ENCODE measurements at regions not wholly inside any gene's neighbourhood (a gene's known extent, or its start where the extent isn't known, plus 50 kb on each side); places are given as distances from the start of the nearest gene placed in this dataset.

DNA sequence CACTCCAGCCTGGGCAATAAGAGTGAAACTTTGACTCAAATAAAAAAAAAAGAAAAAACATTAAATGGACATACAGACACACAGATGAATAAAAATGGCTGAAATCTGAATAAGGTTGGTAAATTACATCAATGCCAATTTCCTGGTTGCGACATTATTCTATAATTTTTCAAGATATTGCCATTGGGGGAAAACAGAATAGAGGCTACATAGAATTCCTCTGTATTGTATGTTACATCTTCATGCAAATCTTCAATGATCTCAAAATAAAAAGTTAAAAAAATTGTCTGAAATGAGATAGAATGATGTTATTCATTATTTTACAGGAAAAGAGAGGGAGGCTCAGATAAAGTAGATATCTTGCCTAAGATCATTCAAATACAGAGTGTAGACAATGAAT is 234.0 kb downstream of the SDHAF3 start:
- Histone ChIP-seq H3K4me1 (no peaks in the 10 kb centered on the region), H3K27me3 (replicated peaks; ENCODE audit: control insufficient read depth, insufficient read depth, low read length) (no peaks in the 10 kb centered on the region), H3K36me3 (ENCODE audit: control insufficient read depth, insufficient read depth, low read length) (no peaks in the 10 kb centered on the region), H3K9me3 (no peaks in the 10 kb centered on the region; the same call in none of the 2 replicates), H3K4me3 (ENCODE audit: low read depth, low read length) (no peak overlapping the region)
- H3K9me3 Mint-ChIP-seq (ENCODE audit: unreplicated experiment): no peaks in the 10 kb centered on the region
- no peaks in the 10 kb centered on the region for H3K27me3 Mint-ChIP-seq (ENCODE audit: insufficient read depth, unreplicated experiment)
- no peaks in the 10 kb centered on the region for H3K4me1 Mint-ChIP-seq (ENCODE audit: low read depth, unreplicated experiment)
- ChIA-PET CTCF (no interaction called here), POLR2A (no interaction called here)
- no peaks in the 10 kb centered on the region for H3K36me3 Mint-ChIP-seq (ENCODE audit: insufficient read depth, unreplicated experiment)
- no peak overlapping the region for H3K4me3 Mint-ChIP-seq (ENCODE audit: unreplicated experiment)
- H3K27ac Mint-ChIP-seq (ENCODE audit: unreplicated experiment): no peak overlapping the region
- DNase-seq: no peak
- BruUV-seq (replicated peaks): no TSS peak
- intact Hi-C loops (cut with micrococcal nuclease; ENCODE audit: unreplicated experiment): no loop called here
- TF ChIP-seq, protein P1, sequence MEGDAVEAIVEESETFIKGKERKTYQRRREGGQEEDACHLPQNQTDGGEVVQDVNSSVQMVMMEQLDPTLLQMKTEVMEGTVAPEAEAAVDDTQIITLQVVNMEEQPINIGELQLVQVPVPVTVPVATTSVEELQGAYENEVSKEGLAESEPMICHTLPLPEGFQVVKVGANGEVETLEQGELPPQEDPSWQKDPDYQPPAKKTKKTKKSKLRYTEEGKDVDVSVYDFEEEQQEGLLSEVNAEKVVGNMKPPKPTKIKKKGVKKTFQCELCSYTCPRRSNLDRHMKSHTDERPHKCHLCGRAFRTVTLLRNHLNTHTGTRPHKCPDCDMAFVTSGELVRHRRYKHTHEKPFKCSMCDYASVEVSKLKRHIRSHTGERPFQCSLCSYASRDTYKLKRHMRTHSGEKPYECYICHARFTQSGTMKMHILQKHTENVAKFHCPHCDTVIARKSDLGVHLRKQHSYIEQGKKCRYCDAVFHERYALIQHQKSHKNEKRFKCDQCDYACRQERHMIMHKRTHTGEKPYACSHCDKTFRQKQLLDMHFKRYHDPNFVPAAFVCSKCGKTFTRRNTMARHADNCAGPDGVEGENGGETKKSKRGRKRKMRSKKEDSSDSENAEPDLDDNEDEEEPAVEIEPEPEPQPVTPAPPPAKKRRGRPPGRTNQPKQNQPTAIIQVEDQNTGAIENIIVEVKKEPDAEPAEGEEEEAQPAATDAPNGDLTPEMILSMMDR (IDR thresholded peaks at IDR 0.05; ENCODE audit: insufficient read depth in 1 of 2, low read depth in 1 of 2, low read length in 1 of 2, severe bottlenecking in 1 of 2, unreplicated experiment in 1 of 2): no peak

DNA sequence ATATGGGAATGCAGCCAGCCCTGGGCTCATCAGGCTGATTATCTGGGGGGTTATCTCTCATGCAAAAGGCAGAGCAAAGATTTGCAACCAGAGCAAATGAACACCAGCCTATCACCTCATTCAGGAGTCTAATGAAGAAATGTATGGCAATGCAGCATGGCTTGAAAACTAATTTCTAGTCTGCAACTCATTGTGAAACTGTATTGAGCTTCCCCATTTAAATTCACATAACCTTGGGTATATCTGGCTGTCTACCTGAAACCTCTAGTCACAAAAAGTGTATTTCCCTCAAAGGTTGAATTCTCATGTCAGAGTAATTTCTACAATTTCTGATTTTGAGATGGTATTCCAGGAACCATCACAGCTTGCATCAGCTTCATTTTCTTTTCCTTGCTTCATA is 240.0 kb downstream of the SDHAF3 start:
- H3K4me1 ChIP-seq: no peaks in the 10 kb centered on the region
- TF ChIP-seq, protein P1 (IDR thresholded peaks at IDR 0.05; ENCODE audit: insufficient read depth in 1 of 2, low read depth in 1 of 2, low read length in 1 of 2, severe bottlenecking in 1 of 2, unreplicated experiment in 1 of 2): no peak
- POLR2A ChIA-PET: no interaction called here
- CTCF ChIA-PET: no interaction called here
- H3K9me3 ChIP-seq: no peaks in the 10 kb centered on the region
- H3K36me3 ChIP-seq (ENCODE audit: control insufficient read depth, insufficient read depth, low read length): no peaks in the 10 kb centered on the region
- Mint-ChIP-seq H3K4me3 (ENCODE audit: unreplicated experiment) (no peak overlapping the region), H3K9me3 (ENCODE audit: unreplicated experiment) (no peaks in the 10 kb centered on the region), H3K27me3 (ENCODE audit: insufficient read depth, unreplicated experiment) (no peaks in the 10 kb centered on the region), H3K36me3 (ENCODE audit: insufficient read depth, unreplicated experiment) (no peaks in the 10 kb centered on the region), H3K4me1 (ENCODE audit: low read depth, unreplicated experiment) (no peaks in the 10 kb centered on the region), H3K27ac (ENCODE audit: unreplicated experiment) (no peak overlapping the region)
- H3K27me3 ChIP-seq (replicated peaks; ENCODE audit: control insufficient read depth, insufficient read depth, low read length): no peaks in the 10 kb centered on the region
- intact Hi-C loops (cut with micrococcal nuclease; ENCODE audit: unreplicated experiment): no loop called here
- no TSS peak for BruUV-seq (replicated peaks)
- no peak for DNase-seq
- no peak overlapping the region for H3K4me3 ChIP-seq (ENCODE audit: low read depth, low read length)

DNA sequence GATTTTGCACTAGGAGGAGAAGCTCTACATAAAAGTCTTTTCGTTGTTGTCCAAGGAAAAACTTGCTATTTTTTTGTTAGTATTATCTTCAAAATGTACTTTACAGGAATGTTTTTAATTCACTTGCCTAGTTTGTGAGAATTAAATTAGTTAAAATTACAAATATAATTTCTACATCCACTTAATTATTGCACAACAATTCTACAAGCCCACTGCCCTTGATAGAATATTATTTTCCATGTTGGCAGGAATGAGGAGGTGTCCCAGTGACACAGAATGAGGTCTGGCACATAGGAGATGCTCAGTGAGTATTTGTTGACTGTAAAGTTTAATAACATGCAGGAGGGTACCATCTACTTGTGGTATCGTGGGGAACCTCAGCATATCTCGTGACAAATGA is 255.4 kb downstream of the SDHAF3 start:
- DNase-seq: no peak
- Mint-ChIP-seq H3K36me3 (ENCODE audit: insufficient read depth, unreplicated experiment) (no peaks in the 10 kb centered on the region), H3K27ac (ENCODE audit: unreplicated experiment) (no peak overlapping the region), H3K4me3 (ENCODE audit: unreplicated experiment) (no peak overlapping the region), H3K27me3 (ENCODE audit: insufficient read depth, unreplicated experiment) (peaks cover 2% of the 10 kb centered on the region), H3K4me1 (ENCODE audit: low read depth, unreplicated experiment) (no peaks in the 10 kb centered on the region), H3K9me3 (ENCODE audit: unreplicated experiment) (no peaks in the 10 kb centered on the region)
- Histone ChIP-seq H3K4me1 (no peaks in the 10 kb centered on the region), H3K27me3 (replicated peaks; ENCODE audit: control insufficient read depth, insufficient read depth, low read length) (no peaks in the 10 kb centered on the region), H3K36me3 (ENCODE audit: control insufficient read depth, insufficient read depth, low read length) (no peaks in the 10 kb centered on the region), H3K9me3 (no peaks in the 10 kb centered on the region), H3K4me3 (ENCODE audit: low read depth, low read length) (no peak overlapping the region)
- TF ChIP-seq, protein P1 (IDR thresholded peaks at IDR 0.05; ENCODE audit: insufficient read depth in 1 of 2, low read depth in 1 of 2, low read length in 1 of 2, severe bottlenecking in 1 of 2, unreplicated experiment in 1 of 2): no peak
- intact Hi-C loops (cut with micrococcal nuclease; ENCODE audit: unreplicated experiment): no loop called here
- POLR2A ChIA-PET: no interaction called here
- CTCF ChIA-PET: no interaction called here
- no TSS peak for BruUV-seq (replicated peaks)
